ENCODE measurements at regions not wholly inside any gene's neighbourhood (a gene's known extent, or its start where the extent isn't known, plus 50 kb on each side); places are given as distances from the start of the nearest gene placed in this dataset.

DNA sequence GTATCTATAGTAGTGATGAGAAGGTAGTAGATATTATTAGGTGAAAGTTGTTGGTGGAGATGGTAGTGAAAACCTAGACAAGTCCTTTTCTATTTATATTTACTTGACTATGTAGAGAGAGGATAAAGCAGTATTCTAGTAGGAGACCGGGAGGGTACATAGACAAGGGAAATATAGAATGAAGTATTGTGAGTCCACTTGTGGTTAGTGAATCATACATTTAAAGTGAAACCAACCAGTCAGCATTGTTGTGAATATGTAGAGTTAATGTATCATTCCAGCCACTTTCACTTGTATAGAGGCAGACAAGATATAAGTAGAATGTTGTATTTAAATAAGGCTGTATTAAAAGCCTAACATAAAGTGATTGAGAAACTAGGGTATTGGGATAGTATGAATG lies 1711.3 kb upstream of the ACO1 start:
- no peak overlapping the region for H3K27ac ChIP-seq (ENCODE audit: low read depth, low read length)
- no peaks in the 10 kb centered on the region for H3K36me3 ChIP-seq (ENCODE audit: control insufficient read depth, low read length)
- H3F3A ChIP-seq (ENCODE audit: control insufficient read depth, insufficient read depth) = no peaks in the 10 kb centered on the region
- no peaks in the 10 kb centered on the region for H3K27me3 ChIP-seq (ENCODE audit: control insufficient read depth, low read length)
- no peak overlapping the region for H3K4me3 ChIP-seq (ENCODE audit: low read length)
- no peaks in the 10 kb centered on the region for H3K4me1 ChIP-seq (ENCODE audit: control insufficient read depth, low read length)
- H3K4me2 ChIP-seq (ENCODE audit: low read length) = no peak overlapping the region
- no peaks in the 10 kb centered on the region for H3K9me2 ChIP-seq (replicated peaks; ENCODE audit: control insufficient read depth, low read length)
- no peaks in the 10 kb centered on the region for H4K20me1 ChIP-seq (ENCODE audit: control insufficient read depth, insufficient read depth, low read depth, low read length)
- TF ChIP-seq, protein P1, sequence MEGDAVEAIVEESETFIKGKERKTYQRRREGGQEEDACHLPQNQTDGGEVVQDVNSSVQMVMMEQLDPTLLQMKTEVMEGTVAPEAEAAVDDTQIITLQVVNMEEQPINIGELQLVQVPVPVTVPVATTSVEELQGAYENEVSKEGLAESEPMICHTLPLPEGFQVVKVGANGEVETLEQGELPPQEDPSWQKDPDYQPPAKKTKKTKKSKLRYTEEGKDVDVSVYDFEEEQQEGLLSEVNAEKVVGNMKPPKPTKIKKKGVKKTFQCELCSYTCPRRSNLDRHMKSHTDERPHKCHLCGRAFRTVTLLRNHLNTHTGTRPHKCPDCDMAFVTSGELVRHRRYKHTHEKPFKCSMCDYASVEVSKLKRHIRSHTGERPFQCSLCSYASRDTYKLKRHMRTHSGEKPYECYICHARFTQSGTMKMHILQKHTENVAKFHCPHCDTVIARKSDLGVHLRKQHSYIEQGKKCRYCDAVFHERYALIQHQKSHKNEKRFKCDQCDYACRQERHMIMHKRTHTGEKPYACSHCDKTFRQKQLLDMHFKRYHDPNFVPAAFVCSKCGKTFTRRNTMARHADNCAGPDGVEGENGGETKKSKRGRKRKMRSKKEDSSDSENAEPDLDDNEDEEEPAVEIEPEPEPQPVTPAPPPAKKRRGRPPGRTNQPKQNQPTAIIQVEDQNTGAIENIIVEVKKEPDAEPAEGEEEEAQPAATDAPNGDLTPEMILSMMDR (IDR thresholded peaks at IDR 0.05; ENCODE audit: low read depth, low read length, poor library complexity, severe bottlenecking) = no peak
- no peak for TF ChIP-seq EZH2phosphoT487 (IDR thresholded peaks at IDR 0.05; ENCODE audit: borderline replicate concordance, low read length)
- H3K79me2 ChIP-seq (ENCODE audit: control insufficient read depth, low read length) = no peaks in the 10 kb centered on the region
- no peaks in the 10 kb centered on the region; the same call in 1 of the 2 replicates for H3K9me3 ChIP-seq (ENCODE audit: control insufficient read depth, insufficient read depth, low read length)

DNA sequence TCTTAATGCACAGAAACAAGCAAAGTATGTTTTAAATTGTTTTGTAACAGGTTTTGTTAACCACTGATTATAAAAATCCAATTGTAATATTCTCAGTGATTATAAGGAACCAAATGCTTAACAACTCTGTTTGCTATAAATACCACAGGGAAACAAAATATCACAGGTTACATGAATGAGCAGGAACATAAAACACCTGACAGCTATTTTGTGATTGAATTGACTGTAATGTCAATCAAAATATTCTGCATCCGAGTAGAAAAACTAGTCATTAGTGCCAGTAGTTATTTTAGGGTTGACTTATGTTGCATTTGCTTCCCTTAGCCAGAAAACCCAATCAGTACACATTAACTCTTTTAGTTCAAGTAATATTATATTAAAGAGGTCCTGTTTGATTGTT lies 1707.8 kb upstream of the ACO1 start:
- H3K4me2 ChIP-seq (ENCODE audit: low read length) = no peak overlapping the region
- no peaks in the 10 kb centered on the region for H3K9me3 ChIP-seq (ENCODE audit: control insufficient read depth, insufficient read depth, low read length)
- no peak for TF ChIP-seq EZH2phosphoT487 (IDR thresholded peaks at IDR 0.05; ENCODE audit: borderline replicate concordance, low read length)
- TF ChIP-seq, protein P1 (IDR thresholded peaks at IDR 0.05; ENCODE audit: low read depth, low read length, poor library complexity, severe bottlenecking) = no peak
- H3K27ac ChIP-seq (ENCODE audit: low read depth, low read length) = no peak overlapping the region
- H3K9me2 ChIP-seq (replicated peaks; ENCODE audit: control insufficient read depth, low read length) = no peaks in the 10 kb centered on the region
- H4K20me1 ChIP-seq (ENCODE audit: control insufficient read depth, insufficient read depth, low read depth, low read length) = no peaks in the 10 kb centered on the region
- no peaks in the 10 kb centered on the region for H3K36me3 ChIP-seq (ENCODE audit: control insufficient read depth, low read length)
- no peaks in the 10 kb centered on the region for H3K79me2 ChIP-seq (ENCODE audit: control insufficient read depth, low read length)
- no peak overlapping the region for H3K4me3 ChIP-seq (ENCODE audit: low read length)
- H3K27me3 ChIP-seq (ENCODE audit: control insufficient read depth, low read length) = no peaks in the 10 kb centered on the region
- H3F3A ChIP-seq (ENCODE audit: control insufficient read depth, insufficient read depth) = no peaks in the 10 kb centered on the region
- no peaks in the 10 kb centered on the region for H3K4me1 ChIP-seq (ENCODE audit: control insufficient read depth, low read length)

DNA sequence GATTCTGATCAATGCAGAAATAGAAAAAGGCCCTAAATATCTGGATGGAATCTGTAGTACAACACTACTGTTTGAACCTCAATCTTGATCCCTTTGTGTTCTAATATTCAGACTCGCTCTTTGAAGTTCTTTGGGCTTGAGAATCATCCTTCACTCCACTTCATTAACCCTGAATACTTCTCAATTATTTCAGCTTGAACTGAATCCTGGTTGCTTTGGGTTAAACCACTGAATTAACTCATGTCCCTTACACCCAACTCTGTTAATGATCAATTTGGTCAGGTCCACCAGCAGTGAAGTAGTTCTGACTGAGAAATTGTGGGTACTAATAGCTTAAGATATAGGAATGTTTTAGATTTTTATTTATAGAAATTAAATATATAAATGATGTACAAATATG lies 1707.2 kb upstream of the ACO1 start:
- no peaks in the 10 kb centered on the region for H3K36me3 ChIP-seq (ENCODE audit: control insufficient read depth, low read length)
- TF ChIP-seq, protein P1 (IDR thresholded peaks at IDR 0.05; ENCODE audit: low read depth, low read length, poor library complexity, severe bottlenecking) = no peak
- no peak for TF ChIP-seq EZH2phosphoT487 (IDR thresholded peaks at IDR 0.05; ENCODE audit: borderline replicate concordance, low read length)

DNA sequence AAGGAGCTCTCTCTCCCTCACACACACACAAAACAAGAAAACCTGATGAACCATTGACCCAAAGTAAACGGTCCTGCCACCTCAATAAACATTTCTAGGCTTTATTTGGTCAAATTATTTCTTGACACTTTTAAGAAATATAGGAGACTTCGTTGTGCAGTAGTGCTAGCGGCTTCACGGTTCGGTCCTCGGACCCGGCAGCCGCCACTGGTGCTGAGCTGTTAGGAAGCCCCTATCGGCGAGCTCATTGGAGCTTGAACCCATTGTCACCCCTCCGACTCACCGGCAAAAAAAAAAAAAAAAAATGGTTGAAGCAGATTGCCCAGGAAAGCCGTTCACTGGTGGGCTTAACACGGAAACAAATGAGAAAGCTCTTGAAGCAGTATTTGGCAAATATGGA lies 1695.6 kb upstream of the ACO1 start:
- Histone ChIP-seq H4K20me1 (ENCODE audit: control insufficient read depth, insufficient read depth, low read depth, low read length) (no peaks in the 10 kb centered on the region), H3K27ac (ENCODE audit: low read depth, low read length) (no peak overlapping the region), H3K9me2 (replicated peaks; ENCODE audit: control insufficient read depth, low read length) (no peaks in the 10 kb centered on the region), H3K4me2 (ENCODE audit: low read length) (no peak overlapping the region), H3K4me1 (ENCODE audit: control insufficient read depth, low read length) (no peaks in the 10 kb centered on the region), H3K36me3 (ENCODE audit: control insufficient read depth, low read length) (no peaks in the 10 kb centered on the region), H3K27me3 (ENCODE audit: control insufficient read depth, low read length) (no peaks in the 10 kb centered on the region), H3K4me3 (ENCODE audit: low read length) (no peak overlapping the region), H3K9me3 (ENCODE audit: control insufficient read depth, insufficient read depth, low read length) (peaks cover 3% of the 10 kb centered on the region; the same call in 1 of the 2 replicates), H3K79me2 (ENCODE audit: control insufficient read depth, low read length) (no peaks in the 10 kb centered on the region), H3F3A (ENCODE audit: control insufficient read depth, insufficient read depth) (no peaks in the 10 kb centered on the region)
- TF ChIP-seq, protein P1 (IDR thresholded peaks at IDR 0.05; ENCODE audit: low read depth, low read length, poor library complexity, severe bottlenecking) = no peak
- TF ChIP-seq EZH2phosphoT487 (IDR thresholded peaks at IDR 0.05; ENCODE audit: borderline replicate concordance, low read length) = no peak

More for the DNA sequence above, 1707.2 kb upstream of the ACO1 start:
- no peak overlapping the region for H3K4me3 ChIP-seq (ENCODE audit: low read length)
- no peak overlapping the region for H3K27ac ChIP-seq (ENCODE audit: low read depth, low read length)
- H3K27me3 ChIP-seq (ENCODE audit: control insufficient read depth, low read length) = no peaks in the 10 kb centered on the region
- no peaks in the 10 kb centered on the region for H3K4me1 ChIP-seq (ENCODE audit: control insufficient read depth, low read length)
- H3K79me2 ChIP-seq (ENCODE audit: control insufficient read depth, low read length) = no peaks in the 10 kb centered on the region
- H4K20me1 ChIP-seq (ENCODE audit: control insufficient read depth, insufficient read depth, low read depth, low read length) = no peaks in the 10 kb centered on the region
- no peaks in the 10 kb centered on the region for H3K9me3 ChIP-seq (ENCODE audit: control insufficient read depth, insufficient read depth, low read length)
- H3K9me2 ChIP-seq (replicated peaks; ENCODE audit: control insufficient read depth, low read length) = no peaks in the 10 kb centered on the region
- no peaks in the 10 kb centered on the region for H3F3A ChIP-seq (ENCODE audit: control insufficient read depth, insufficient read depth)
- no peak overlapping the region for H3K4me2 ChIP-seq (ENCODE audit: low read length)

Measured in DOHH2 (cell line).